Prostate gland (tissue), 2 donors: ENCODE measurements at regions not wholly inside any gene's neighbourhood (a gene's known extent, or its start where the extent isn't known, plus 50 kb on each side); places are given as distances from the start of the nearest gene placed in this dataset.

Source experiments
- POLR2A ChIP-seq: fragments of 450-650 bp; IDR thresholded peaks from one replicate; pipeline ENCODE4 v1.6.1; 2016; ENCODE audit warnings: antibody characterized with exemption, mild to moderate bottlenecking
- TF ChIP-seq, protein P1 (sequence below), 4 experiments: fragments of 200-600 bp in 2 of 4; fragments of 450-650 bp in 2 of 4; sonication (generic) in 2 of 4; IDR thresholded peaks; 1 replicate in 3 of 4; 2 replicates in 1 of 4; pipeline ENCODE4 v1.5.1; 2016 to 2019; ENCODE audit warnings: antibody characterized with exemption in 4 of 4, mild to moderate bottlenecking in 2 of 4, moderate library complexity in 2 of 4

DNA sequence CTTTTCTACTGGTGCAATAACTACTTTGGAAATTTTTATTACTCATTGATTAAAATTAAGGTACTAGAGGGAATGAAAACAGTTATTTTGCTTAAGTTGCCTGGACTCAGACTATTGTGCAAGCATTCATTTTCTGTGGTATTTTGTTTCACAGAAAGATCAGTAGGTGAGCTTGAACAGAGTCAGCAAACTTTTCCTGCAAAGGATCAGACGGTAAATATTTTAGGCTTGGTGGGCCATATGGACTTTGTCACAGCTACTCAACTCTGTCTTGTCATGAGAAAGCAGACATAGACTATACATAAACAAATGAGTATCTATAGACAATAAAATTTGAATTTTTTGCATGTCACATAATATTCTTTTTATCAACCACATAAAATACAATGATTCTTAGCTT lies 1036.4 kb downstream of the NR2F1-AS1 start:
- no peak for TF ChIP-seq POLR2A
- TF ChIP-seq, protein P1, sequence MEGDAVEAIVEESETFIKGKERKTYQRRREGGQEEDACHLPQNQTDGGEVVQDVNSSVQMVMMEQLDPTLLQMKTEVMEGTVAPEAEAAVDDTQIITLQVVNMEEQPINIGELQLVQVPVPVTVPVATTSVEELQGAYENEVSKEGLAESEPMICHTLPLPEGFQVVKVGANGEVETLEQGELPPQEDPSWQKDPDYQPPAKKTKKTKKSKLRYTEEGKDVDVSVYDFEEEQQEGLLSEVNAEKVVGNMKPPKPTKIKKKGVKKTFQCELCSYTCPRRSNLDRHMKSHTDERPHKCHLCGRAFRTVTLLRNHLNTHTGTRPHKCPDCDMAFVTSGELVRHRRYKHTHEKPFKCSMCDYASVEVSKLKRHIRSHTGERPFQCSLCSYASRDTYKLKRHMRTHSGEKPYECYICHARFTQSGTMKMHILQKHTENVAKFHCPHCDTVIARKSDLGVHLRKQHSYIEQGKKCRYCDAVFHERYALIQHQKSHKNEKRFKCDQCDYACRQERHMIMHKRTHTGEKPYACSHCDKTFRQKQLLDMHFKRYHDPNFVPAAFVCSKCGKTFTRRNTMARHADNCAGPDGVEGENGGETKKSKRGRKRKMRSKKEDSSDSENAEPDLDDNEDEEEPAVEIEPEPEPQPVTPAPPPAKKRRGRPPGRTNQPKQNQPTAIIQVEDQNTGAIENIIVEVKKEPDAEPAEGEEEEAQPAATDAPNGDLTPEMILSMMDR (IDR thresholded peaks at IDR 0.05) = no peak
